H1 (cell line): ENCODE measurements at regions not wholly inside any gene's neighbourhood (a gene's known extent, or its start where the extent isn't known, plus 50 kb on each side); places are given as distances from the start of the nearest gene placed in this dataset.

Experiments used
- CTCF ChIA-PET: fragments of 300-600 bp; sonication (Branson Sonifier 250); formaldehyde crosslinking; loops from one replicate; lab custom pipeline; 2021; ENCODE audit not compliant: partially characterized antibody; lab: Charles Lee
- POLR2A ChIA-PET: fragments of 300-600 bp; sonication (Branson Sonifier 250); formaldehyde crosslinking; loops from one replicate; lab custom pipeline; 2021; ENCODE audit warnings: inconsistent platforms; ENCODE audit not compliant: partially characterized antibody; lab: Charles Lee
- DNase-seq, 2 experiments: peaks; one replicate each; pipeline versions ENCODE4 v3.0.0 to v3.0.0-alpha.2; 2010 to 2022; ENCODE audit warnings: low spot score in 2 of 2, low read depth in 1 of 2, mixed read lengths in 1 of 2
- FAIRE-seq: peaks from 2 replicates; lab custom pipeline; 2011; peaks lifted over from hg19 to GRCh38; lab: Jason Lieb, UNC
- H2AFZ ChIP-seq: 2 replicates; pipeline ENCODE4 v1.8.1; 2012; ENCODE audit warnings: low read length, inconsistent platforms
- H2AK5ac ChIP-seq: 2 replicates; pipeline ENCODE4 v1.6.1; 2013; ENCODE audit warnings: low read depth, low read length
- H2BK120ac ChIP-seq: replicated peaks from 2 replicates; pipeline ENCODE3; 2013; ENCODE audit warnings: low read depth, low read length, inconsistent platforms
- H2BK12ac ChIP-seq: 2 replicates; pipeline ENCODE4 v1.6.1; 2013; ENCODE audit warnings: low read depth, low read length
- H2BK15ac ChIP-seq: 2 replicates; pipeline ENCODE4 v1.6.1; 2013; ENCODE audit warnings: low read length
- H2BK20ac ChIP-seq: 2 replicates; pipeline ENCODE4 v1.6.1; 2013; ENCODE audit warnings: low read length
- H2BK5ac ChIP-seq: 2 replicates; pipeline ENCODE4 v1.6.1; 2013; ENCODE audit warnings: low read depth, low read length
- H3K14ac ChIP-seq: 2 replicates; pipeline ENCODE4 v1.6.1; 2013; ENCODE audit warnings: inconsistent platforms; ENCODE audit not compliant: insufficient read length
- H3K18ac ChIP-seq: 2 replicates; pipeline ENCODE4 v1.6.1; 2013; ENCODE audit warnings: low read length; ENCODE audit errors: extremely low read depth
- H3K23ac ChIP-seq: 2 replicates; pipeline ENCODE4 v1.6.1; 2013; ENCODE audit warnings: inconsistent platforms; ENCODE audit not compliant: insufficient read length
- H3K23me2 ChIP-seq: 2 replicates; pipeline ENCODE4 v1.6.1; 2013; ENCODE audit warnings: low read depth, low read length
- H3K27ac ChIP-seq: 2 replicates; pipeline ENCODE4 v1.6.1; 2011; ENCODE audit warnings: low read depth, low read length, inconsistent platforms
- H3K27me3 ChIP-seq, 4 experiments: replicated peaks in 1 of 4; 1 replicate in 1 of 4; 2 replicates in 3 of 4; pipeline versions ENCODE4 v1.6.1 to v1.8.1; 2011 to 2013; ENCODE audit warnings: low read length in 3 of 4, mild to moderate bottlenecking in 3 of 4, inconsistent platforms in 2 of 4, mixed read lengths in 2 of 4, moderate library complexity in 1 of 4; ENCODE audit not compliant: control insufficient read depth in 3 of 4, insufficient read depth in 3 of 4; ENCODE audit errors: extremely low read depth in 1 of 4
- H3K36me3 ChIP-seq, 4 experiments: 2 replicates each; pipeline versions ENCODE4 v1.6.1 to v1.8.1; 2011 to 2013; ENCODE audit warnings: mild to moderate bottlenecking in 4 of 4, low read length in 3 of 4, moderate library complexity in 2 of 4, control low read depth in 1 of 4, inconsistent platforms in 1 of 4; ENCODE audit not compliant: insufficient read depth in 4 of 4, control insufficient read depth in 2 of 4
- H3K4ac ChIP-seq: replicated peaks from 2 replicates; pipeline ENCODE3; 2013; ENCODE audit warnings: low read length, low read depth, mixed read lengths, inconsistent platforms; ENCODE audit not compliant: insufficient read length
- H3K4me1 ChIP-seq, 4 experiments: replicated peaks in 1 of 4; 1 replicate in 1 of 4; 2 replicates in 3 of 4; pipeline versions ENCODE4 v1.6.1 to v1.8.1; 2011 to 2013; ENCODE audit warnings: low read length in 3 of 4, inconsistent platforms in 2 of 4, mixed read lengths in 1 of 4; ENCODE audit not compliant: insufficient read depth in 4 of 4, control insufficient read depth in 3 of 4
- H3K4me2 ChIP-seq, 2 experiments: 2 replicates each; pipeline versions ENCODE4 v1.6.1 to v1.8.1; 2011 to 2013; ENCODE audit warnings: low read depth in 2 of 2, low read length in 2 of 2, control low read depth in 1 of 2, inconsistent platforms in 1 of 2, mild to moderate bottlenecking in 1 of 2; ENCODE audit not compliant: insufficient read depth in 1 of 2
- H3K4me3 ChIP-seq, 4 experiments: fragments of 200-600, 300-600 bp in 1 of 4; sonication (generic), shearing (Covaris generic), sonication (Bioruptor Twin) in 1 of 4; 2 replicates each; pipeline versions ENCODE4 v1.5.1 to v1.8.1; 2011 to 2016; ENCODE audit warnings: low read length in 4 of 4, low read depth in 3 of 4, control low read depth in 2 of 4, inconsistent platforms in 2 of 4, mild to moderate bottlenecking in 2 of 4, mixed read lengths in 1 of 4, moderate library complexity in 1 of 4; ENCODE audit not compliant: insufficient read depth in 2 of 4; ENCODE audit errors: extremely low read depth in 1 of 4
- H3K56ac ChIP-seq: replicated peaks from 2 replicates; pipeline ENCODE3; 2013; ENCODE audit warnings: low read depth, mild to moderate bottlenecking, mixed read lengths, low read length, inconsistent platforms; ENCODE audit not compliant: insufficient read length
- H3K79me1 ChIP-seq: 2 replicates; pipeline ENCODE4 v1.6.1; 2013; ENCODE audit warnings: low read depth, low read length, control low read depth
- H3K79me2 ChIP-seq, 2 experiments: 2 replicates each; pipeline versions ENCODE4 v1.6.1 to v1.8.1; 2012 to 2013; ENCODE audit warnings: low read length in 2 of 2, mild to moderate bottlenecking in 2 of 2, inconsistent platforms in 1 of 2; ENCODE audit not compliant: insufficient read depth in 2 of 2, control insufficient read depth in 1 of 2
- H3K9ac ChIP-seq, 4 experiments: replicated peaks in 1 of 4; 1 replicate in 1 of 4; 2 replicates in 3 of 4; pipeline versions ENCODE4 v1.6.1 to v1.8.1; 2011 to 2013; ENCODE audit warnings: low read depth in 3 of 4, low read length in 3 of 4, control low read depth in 2 of 4, mild to moderate bottlenecking in 2 of 4, moderate library complexity in 2 of 4, inconsistent platforms in 1 of 4; ENCODE audit errors: extremely low read depth in 1 of 4
- H3K9me3 ChIP-seq, 2 experiments: 2 replicates each; pipeline versions ENCODE4 v1.6.1 to v1.8.1; 2012 to 2013; ENCODE audit warnings: mild to moderate bottlenecking in 2 of 2, moderate library complexity in 2 of 2, control low read depth in 1 of 2, inconsistent platforms in 1 of 2, low read depth in 1 of 2, low read length in 1 of 2, mixed read lengths in 1 of 2; ENCODE audit not compliant: insufficient read depth in 2 of 2
- H4K20me1 ChIP-seq, 2 experiments: replicated peaks in 1 of 2; 2 replicates each; pipeline versions ENCODE3 to v1.8.1; 2011 to 2013; ENCODE audit warnings: inconsistent platforms in 2 of 2, low read length in 2 of 2, mild to moderate bottlenecking in 1 of 2; ENCODE audit not compliant: insufficient read depth in 2 of 2, control insufficient read depth in 1 of 2
- H4K5ac ChIP-seq: 2 replicates; pipeline ENCODE4 v1.6.1; 2013; ENCODE audit warnings: low read length, low read depth, mixed read lengths, inconsistent platforms; ENCODE audit not compliant: insufficient read length
- H4K8ac ChIP-seq: 2 replicates; pipeline ENCODE4 v1.8.0; 2013; ENCODE audit warnings: mild to moderate bottlenecking, moderate library complexity, low read length, inconsistent platforms; ENCODE audit not compliant: insufficient read depth; ENCODE audit errors: extremely low read depth
- H4K91ac ChIP-seq: replicated peaks from 2 replicates; pipeline ENCODE3; 2013; ENCODE audit warnings: low read length, mixed read lengths, inconsistent platforms; ENCODE audit not compliant: insufficient read length
- ATF3 ChIP-seq: IDR thresholded peaks from 2 replicates; pipeline ENCODE4 v1.6.1; 2011; ENCODE audit warnings: low read depth, mild to moderate bottlenecking, low read length; ENCODE audit not compliant: insufficient read depth
- CHD1 ChIP-seq: IDR thresholded peaks from 2 replicates; pipeline ENCODE4 v1.6.1; 2012; ENCODE audit warnings: low read depth, low read length, improper control_type of control experiment
- CREB1 ChIP-seq: IDR thresholded peaks from 2 replicates; pipeline ENCODE4 v1.6.1; 2012; ENCODE audit warnings: inconsistent platforms
- HDAC6 ChIP-seq: IDR thresholded peaks from one replicate; pipeline ENCODE4 v1.7.1; 2012; ENCODE audit warnings: low read depth, mild to moderate bottlenecking, inconsistent platforms, low read length, moderate library complexity
- JUND ChIP-seq: IDR thresholded peaks from 2 replicates; pipeline ENCODE4 v1.6.1; 2011; ENCODE audit warnings: mild to moderate bottlenecking, improper control_type of control experiment, low read length
- NANOG ChIP-seq: IDR thresholded peaks from 2 replicates; pipeline ENCODE4 v1.6.1; 2011; ENCODE audit warnings: low read length, low read depth, mild to moderate bottlenecking, inconsistent platforms; ENCODE audit not compliant: insufficient read depth, poor library complexity, severe bottlenecking
- RNF2 ChIP-seq: fragments of 200-900, 300-1000 bp; sonication (generic); IDR thresholded peaks from 2 replicates; pipeline ENCODE4 v1.7.1; 2016; ENCODE audit warnings: borderline replicate concordance, low read depth, mild to moderate bottlenecking, antibody characterized with exemption, low read length; ENCODE audit not compliant: poor library complexity, severe bottlenecking; ENCODE audit errors: missing control alignments
- SAP30 ChIP-seq: fragments of 300-600 bp; sonication (generic); IDR thresholded peaks from 2 replicates; pipeline ENCODE4 v1.7.1; 2012; ENCODE audit warnings: low read length, moderate library complexity, mild to moderate bottlenecking, inconsistent platforms; ENCODE audit not compliant: insufficient read depth, insufficient replicate concordance
- WGBS, 2 experiments: shearing (Covaris generic) in 1 of 2; methylation state at CpG; one replicate each; pipeline versions ENCODE4 v1.1.6 to v1.1.7; 2013 to 2015; ENCODE audit warnings: low lambda C conversion rate in 2 of 2, mixed read lengths in 2 of 2, inconsistent platforms in 1 of 2, low coverage in 1 of 2, missing lambda C conversion rate in 1 of 2; ENCODE audit not compliant: insufficient replicate concordance in 2 of 2, insufficient coverage in 1 of 2, insufficient read length in 1 of 2; ENCODE audit errors: extremely low coverage in 1 of 2, missing lambda C conversion rate in 1 of 2; 5-methylcytosine and 5-hydroxymethylcytosine counted together

DNA sequence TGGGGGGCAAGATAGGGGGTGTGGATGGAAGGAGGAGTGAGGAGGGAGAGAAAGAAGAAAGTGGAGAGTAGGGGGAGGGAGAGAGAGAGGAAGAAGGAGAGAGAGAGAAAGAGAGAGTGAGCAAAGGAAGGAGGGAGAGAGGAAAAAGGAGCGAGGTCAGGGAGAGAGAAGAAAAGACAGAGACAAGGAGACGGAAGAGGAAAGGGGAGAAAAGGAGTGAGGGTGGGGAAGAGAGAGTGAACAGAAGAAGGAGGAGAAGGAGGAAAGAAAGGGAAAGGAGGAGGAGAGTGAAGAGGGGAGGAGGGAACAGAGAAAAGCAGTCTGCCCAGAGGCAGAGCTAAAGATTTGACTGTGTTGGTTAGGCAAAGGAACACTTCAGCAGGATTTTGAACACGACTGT, 181.6 kb downstream of the MID1IP1 start:
- Histone ChIP-seq H2BK120ac (no peak overlapping the region), H3K27me3 (no peaks in the 10 kb centered on the region), H3K23me2 (no peaks in the 10 kb centered on the region), H3K9ac (no peak overlapping the region), H2BK12ac (no peak overlapping the region), H3K4me3 (no peak overlapping the region), H3K79me2 (no peaks in the 10 kb centered on the region), H4K8ac (no peak overlapping the region), H2AK5ac (no peak overlapping the region), H3K23ac (no peak overlapping the region), H3K9me3 (no peaks in the 10 kb centered on the region), H2BK5ac (no peak overlapping the region), H3K14ac (no peak overlapping the region), H2BK15ac (no peak overlapping the region), H3K4me1 (no peaks in the 10 kb centered on the region), H3K36me3 (no peaks in the 10 kb centered on the region), H3K27ac (no peak overlapping the region), H2AFZ (no peak overlapping the region), H3K18ac (no peak overlapping the region), H4K20me1 (no peaks in the 10 kb centered on the region), H4K5ac (no peak overlapping the region), H3K56ac (no peak overlapping the region), H4K91ac (no peak overlapping the region), H3K4ac (no peak overlapping the region), H2BK20ac (no peak overlapping the region), H3K4me2 (no peak overlapping the region), H3K79me1 (no peaks in the 10 kb centered on the region)
- FAIRE-seq = no peak
- WGBS, 2 experiments = no CpG with 5 or more reads among the region's 3 CpGs
- POLR2A ChIA-PET = no interaction called here
- no peak for DNase-seq
- CTCF ChIA-PET = interaction anchor here (0.7 kb wide), 1 partner anchor 247 kb away, joined by 3 read pairs; no protein-coding TSS in a partner anchor
- no peak for TF ChIP-seq HDAC6
- no peak for TF ChIP-seq NANOG
- no peak for TF ChIP-seq CHD1
- no peak for TF ChIP-seq ATF3
- TF ChIP-seq JUND = no peak
- TF ChIP-seq CREB1 = no peak
- TF ChIP-seq RNF2 = no peak
- TF ChIP-seq SAP30 = no peak
